CD14-positive monocyte (primary cell): ENCODE measurements at regions not wholly inside any gene's neighbourhood (a gene's known extent, or its start where the extent isn't known, plus 50 kb on each side); places are given as distances from the start of the nearest gene placed in this dataset.

Source experiments
- DNase-seq, 3 donors: peaks; one replicate each; pipeline ENCODE4 v3.0.0-alpha.2; 2011 to 2022
- H2AFZ ChIP-seq: 2 replicates; pipeline ENCODE4 v1.6.0; 2012; ENCODE audit warnings: mild to moderate bottlenecking, low read depth, low read length, inconsistent platforms; ENCODE audit not compliant: insufficient read depth, poor library complexity, severe bottlenecking
- H3K27ac ChIP-seq, 2 donors: 1 replicate in 1 of 2; 2 replicates in 1 of 2; pipeline ENCODE4 v1.5.1; 2012 to 2013; ENCODE audit warnings: low read length in 2 of 2, control low read depth in 1 of 2, inconsistent platforms in 1 of 2, low read depth in 1 of 2, mild to moderate bottlenecking in 1 of 2
- H3K27me3 ChIP-seq, 2 donors: one replicate each; pipeline versions ENCODE4 v1.6.0 to v1.6.1; 2011 to 2013; ENCODE audit warnings: low read length in 2 of 2; ENCODE audit not compliant: control insufficient read depth in 2 of 2, insufficient read depth in 2 of 2
- H3K36me3 ChIP-seq, 2 donors: replicated peaks in 1 of 2; 1 replicate in 1 of 2; 2 replicates in 1 of 2; pipeline versions ENCODE4 v1.5.1 to v1.6.1; 2012 to 2013; ENCODE audit warnings: low read length in 2 of 2, control low read depth in 1 of 2, inconsistent platforms in 1 of 2, mild to moderate bottlenecking in 1 of 2; ENCODE audit not compliant: insufficient read depth in 2 of 2, control insufficient read depth in 1 of 2
- H3K4me1 ChIP-seq, 2 donors: 1 replicate in 1 of 2; 2 replicates in 1 of 2; pipeline versions ENCODE4 v1.5.1 to v1.6.1; 2012 to 2013; ENCODE audit warnings: low read length in 2 of 2, control low read depth in 1 of 2, inconsistent platforms in 1 of 2, mild to moderate bottlenecking in 1 of 2, moderate library complexity in 1 of 2; ENCODE audit not compliant: insufficient read depth in 2 of 2, control insufficient read depth in 1 of 2
- H3K4me2 ChIP-seq: replicated peaks from 2 replicates; pipeline ENCODE3; 2012; ENCODE audit warnings: low read length, moderate library complexity, mild to moderate bottlenecking; ENCODE audit not compliant: poor library complexity, severe bottlenecking; ENCODE audit errors: extremely low read depth
- H3K4me3 ChIP-seq, 3 experiments: fragments of 200-600 bp in 1 of 3; sonication (generic) in 1 of 3; replicated peaks in 1 of 3; 1 replicate in 2 of 3; 2 replicates in 1 of 3; pipeline ENCODE4 v1.5.1; 2011 to 2013; ENCODE audit warnings: low read length in 3 of 3, mild to moderate bottlenecking in 3 of 3, control low read depth in 2 of 3, low read depth in 2 of 3, inconsistent platforms in 1 of 3, moderate library complexity in 1 of 3
- H3K79me2 ChIP-seq: 2 replicates; pipeline ENCODE4 v1.6.0; 2012; ENCODE audit warnings: mild to moderate bottlenecking, control low read depth, inconsistent platforms, low read length, moderate library complexity; ENCODE audit not compliant: insufficient read depth
- H3K9ac ChIP-seq: 2 replicates; pipeline ENCODE4 v1.6.0; 2017; ENCODE audit warnings: low read length, mild to moderate bottlenecking; ENCODE audit not compliant: insufficient read depth, poor library complexity, severe bottlenecking
- H3K9me3 ChIP-seq, 2 donors: replicated peaks in 1 of 2; 1 replicate in 1 of 2; 2 replicates in 1 of 2; pipeline versions ENCODE4 v1.5.1 to v1.6.1; 2012 to 2013; ENCODE audit warnings: low read length in 2 of 2, control low read depth in 1 of 2; ENCODE audit not compliant: control insufficient read depth in 1 of 2, insufficient read depth in 1 of 2
- H4K20me1 ChIP-seq: 2 replicates; pipeline ENCODE4 v1.6.0; 2012; ENCODE audit warnings: mild to moderate bottlenecking, low read length, control low read depth, moderate library complexity; ENCODE audit not compliant: insufficient read depth
- H3K27ac Mint-ChIP-seq, 7 donors: one replicate each; pipeline ENCODE4 v1.8.0; 2020; ENCODE audit warnings: mild to moderate bottlenecking in 7 of 7, mixed read lengths in 7 of 7, moderate library complexity in 6 of 7, inconsistent platforms in 2 of 7
- H3K27me3 Mint-ChIP-seq, 3 donors: one replicate each; pipeline ENCODE4 v1.8.0; 2021 to 2022; ENCODE audit warnings: low read depth in 3 of 3, mild to moderate bottlenecking in 3 of 3, mixed read lengths in 3 of 3, moderate library complexity in 3 of 3, inconsistent platforms in 1 of 3
- H3K36me3 Mint-ChIP-seq, 2 donors: one replicate each; pipeline ENCODE4 v1.8.0; 2020; ENCODE audit warnings: mixed read lengths in 2 of 2, inconsistent platforms in 1 of 2, mild to moderate bottlenecking in 1 of 2
- H3K4me1 Mint-ChIP-seq: one replicate; pipeline ENCODE4 v1.8.0; 2020; ENCODE audit warnings: mild to moderate bottlenecking, mixed read lengths
- H3K4me3 Mint-ChIP-seq, 2 donors: one replicate each; pipeline ENCODE4 v1.8.0; 2020; ENCODE audit warnings: mild to moderate bottlenecking in 2 of 2, mixed read lengths in 2 of 2, moderate library complexity in 1 of 2
- H3K9me3 Mint-ChIP-seq, 7 donors: one replicate each; pipeline ENCODE4 v1.8.0; 2020 to 2022; ENCODE audit warnings: mixed read lengths in 7 of 7, mild to moderate bottlenecking in 6 of 7, moderate library complexity in 6 of 7, inconsistent platforms in 2 of 7
- WGBS: methylation state at CpG from one replicate; pipeline ENCODE4 v1.1.5; 2013; ENCODE audit warnings: missing lambda C conversion rate; ENCODE audit not compliant: insufficient coverage; 5-methylcytosine and 5-hydroxymethylcytosine counted together
- intact Hi-C, 2 donors: fragments of 100-400 bp; cut with micrococcal nuclease; formaldehyde crosslinking; loops; one replicate each; pipeline versions ENCODE4 v1.15.0 to v1.15.1; 2023
- TF ChIP-seq, protein P1 (sequence below): fragments of 200-600 bp; IDR thresholded peaks from one replicate; pipeline ENCODE4 v1.8.0; 2022; ENCODE audit warnings: antibody characterized with exemption, mild to moderate bottlenecking

- Mint-ChIP-seq H3K4me3 (no peak overlapping the region), H3K36me3 (no peaks in the 10 kb centered on the region), H3K4me1 (no peaks in the 10 kb centered on the region), H3K27ac (no peak overlapping the region), H3K9me3 (peaks cover 0 to 15% (median 3%) of the 10 kb centered on the region in 7 donors), H3K27me3 (peaks cover 0 to 3% (median 0%) of the 10 kb centered on the region in 3 donors)
- Histone ChIP-seq H3K4me3 (no peak overlapping the region), H3K36me3 (no peaks in the 10 kb centered on the region), H3K4me1 (no peaks in the 10 kb centered on the region), H3K27me3 (peaks cover 0 to 2% of the 10 kb centered on the region in 2 donors), H3K4me2 (no peak overlapping the region), H3K9ac (no peak overlapping the region), H4K20me1 (no peaks in the 10 kb centered on the region), H3K79me2 (no peaks in the 10 kb centered on the region), H2AFZ (no peak overlapping the region), H3K9me3 (no peaks in the 10 kb centered on the region), H3K27ac (no peak overlapping the region)
- 91% methylated on average over 8 of the region's 10 CpGs for WGBS
- intact Hi-C loops, result no loop called here
- TF ChIP-seq, protein P1, sequence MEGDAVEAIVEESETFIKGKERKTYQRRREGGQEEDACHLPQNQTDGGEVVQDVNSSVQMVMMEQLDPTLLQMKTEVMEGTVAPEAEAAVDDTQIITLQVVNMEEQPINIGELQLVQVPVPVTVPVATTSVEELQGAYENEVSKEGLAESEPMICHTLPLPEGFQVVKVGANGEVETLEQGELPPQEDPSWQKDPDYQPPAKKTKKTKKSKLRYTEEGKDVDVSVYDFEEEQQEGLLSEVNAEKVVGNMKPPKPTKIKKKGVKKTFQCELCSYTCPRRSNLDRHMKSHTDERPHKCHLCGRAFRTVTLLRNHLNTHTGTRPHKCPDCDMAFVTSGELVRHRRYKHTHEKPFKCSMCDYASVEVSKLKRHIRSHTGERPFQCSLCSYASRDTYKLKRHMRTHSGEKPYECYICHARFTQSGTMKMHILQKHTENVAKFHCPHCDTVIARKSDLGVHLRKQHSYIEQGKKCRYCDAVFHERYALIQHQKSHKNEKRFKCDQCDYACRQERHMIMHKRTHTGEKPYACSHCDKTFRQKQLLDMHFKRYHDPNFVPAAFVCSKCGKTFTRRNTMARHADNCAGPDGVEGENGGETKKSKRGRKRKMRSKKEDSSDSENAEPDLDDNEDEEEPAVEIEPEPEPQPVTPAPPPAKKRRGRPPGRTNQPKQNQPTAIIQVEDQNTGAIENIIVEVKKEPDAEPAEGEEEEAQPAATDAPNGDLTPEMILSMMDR, result no peak
- no peak for DNase-seq
Observed at GRCh38 chr5:61771062-61771461, 439.0 kb downstream of the ZSWIM6 start.

DNA sequence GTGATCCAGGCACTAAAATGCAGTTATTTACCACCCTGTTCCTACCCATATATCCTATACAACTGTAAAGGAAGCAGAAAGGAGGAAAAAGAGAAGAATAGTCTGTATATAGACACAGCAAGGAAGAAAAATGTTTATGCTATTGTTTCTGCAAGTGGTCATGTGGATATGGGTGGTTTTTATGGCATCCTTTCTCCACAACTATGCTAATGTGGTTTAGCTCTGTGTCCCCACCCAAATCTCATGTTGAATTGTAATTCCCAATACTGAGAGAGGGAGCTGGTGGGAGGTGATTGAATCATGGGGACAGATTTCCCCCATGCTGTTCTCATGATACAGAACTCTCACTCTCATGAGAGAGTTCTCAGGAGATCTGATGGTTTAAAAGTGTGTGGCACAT is 439.8 kb downstream of the ZSWIM6 start:
- Mint-ChIP-seq H3K4me1 (no peaks in the 10 kb centered on the region), H3K36me3 (no peaks in the 10 kb centered on the region), H3K9me3 (peaks cover 0 to 15% (median 3%) of the 10 kb centered on the region in 7 donors), H3K4me3 (no peak overlapping the region), H3K27ac (no peak overlapping the region), H3K27me3 (peaks cover 0 to 3% (median 0%) of the 10 kb centered on the region in 3 donors)
- intact Hi-C loops, result no loop called here
- H3K27me3 ChIP-seq, result peaks cover 0 to 2% of the 10 kb centered on the region in 2 donors
- no peak overlapping the region for H3K4me2 ChIP-seq
- no peak overlapping the region for H3K9ac ChIP-seq
- no peaks in the 10 kb centered on the region for H3K4me1 ChIP-seq
- no peaks in the 10 kb centered on the region for H3K79me2 ChIP-seq
- TF ChIP-seq, protein P1, result no peak
- no peak overlapping the region for H2AFZ ChIP-seq
- no peaks in the 10 kb centered on the region for H3K36me3 ChIP-seq
- H4K20me1 ChIP-seq, result no peaks in the 10 kb centered on the region
- no peak overlapping the region for H3K27ac ChIP-seq
- DNase-seq, result no peak
- H3K9me3 ChIP-seq, result no peaks in the 10 kb centered on the region
- no peak overlapping the region for H3K4me3 ChIP-seq
